HepG2 (cell line): ENCODE measurements at regions not wholly inside any gene's neighbourhood (a gene's known extent, or its start where the extent isn't known, plus 50 kb on each side); places are given as distances from the start of the nearest gene placed in this dataset.

Experiments used
- ATAC-seq: fragments of 200-7000 bp; cut with Tn5 transposase; 3 replicates; pipeline ENCODE4 v1.9.1; 2020; ENCODE audit warnings: mild to moderate bottlenecking, moderate library complexity
- BruUV-seq: library from RNA; stranded (reverse); fragments of 400-500 nt; replicated peaks from 2 replicates; lab custom pipeline; 2021; lab: Mats Ljungman, UMichigan
- CTCF ChIA-PET: fragments of 300-600 bp; formaldehyde crosslinking; extraction: SDS; loops from one replicate; lab custom pipeline; 2021; ENCODE audit warnings: low total read pairs, inconsistent platforms, low intra/inter-chr PET ratio; lab: Yijun Ruan, JAX
- POLR2A ChIA-PET: fragments of 350-600 bp; sonication (Branson Sonifier 250); formaldehyde crosslinking; loops from one replicate; lab custom pipeline; 2020; ENCODE audit warnings: antibody characterized with exemption, inconsistent platforms; lab: Yijun Ruan, JAX
- DNase-seq: peaks from one replicate; pipeline ENCODE4 v3.0.0-alpha.2; 2015; ENCODE audit warnings: low spot score
- FAIRE-seq: peaks from 3 replicates; lab custom pipeline; 2011; peaks lifted over from hg19 to GRCh38; lab: Jason Lieb, UNC
- H2AFZ ChIP-seq: one replicate; pipeline ENCODE4 v1.6.1; 2011; ENCODE audit warnings: low read length, inconsistent platforms
- H3K27ac ChIP-seq: fragments of 300-600 bp; 3 replicates; pipeline ENCODE4 v1.8.0; 2011; ENCODE audit warnings: mixed run types, mild to moderate bottlenecking, mixed read lengths, low read length, inconsistent platforms; ENCODE audit not compliant: insufficient read depth; ENCODE audit errors: extremely low read length
- H3K27me3 ChIP-seq, 2 experiments: fragments of 200-600 bp in 1 of 2; 2 replicates in 1 of 2; 3 replicates in 1 of 2; pipeline versions ENCODE4 v1.6.0 to v1.8.0; 2011; ENCODE audit warnings: low read length in 2 of 2, mild to moderate bottlenecking in 2 of 2, moderate library complexity in 2 of 2, inconsistent platforms in 1 of 2; ENCODE audit not compliant: insufficient read depth in 2 of 2, control insufficient read depth in 1 of 2
- H3K36me3 ChIP-seq, 2 experiments: fragments of 200-600 bp in 1 of 2; replicated peaks in 1 of 2; 2 replicates in 1 of 2; 3 replicates in 1 of 2; pipeline versions ENCODE4 v1.5.1 to v1.8.0; 2011; ENCODE audit warnings: low read length in 2 of 2, inconsistent platforms in 1 of 2; ENCODE audit not compliant: insufficient read depth in 2 of 2, control insufficient read depth in 1 of 2
- H3K4me1 ChIP-seq: 2 replicates; pipeline ENCODE4 v1.5.1; 2012; ENCODE audit warnings: low read length, inconsistent platforms; ENCODE audit not compliant: insufficient read depth
- H3K4me2 ChIP-seq: 2 replicates; pipeline ENCODE4 v1.6.0; 2011; ENCODE audit warnings: low read depth, low read length, inconsistent platforms
- H3K4me3 ChIP-seq, 3 experiments: fragments of 200-600 bp in 1 of 3; sonication (generic), shearing (Covaris generic) in 1 of 3; replicated peaks in 1 of 3; 2 replicates each; pipeline ENCODE4 v1.5.1; 2011 to 2016; ENCODE audit warnings: low read length in 3 of 3, inconsistent platforms in 2 of 3, low read depth in 2 of 3, mild to moderate bottlenecking in 2 of 3, control low read depth in 1 of 3, mixed read lengths in 1 of 3; ENCODE audit not compliant: insufficient read depth in 1 of 3
- H3K79me2 ChIP-seq: one replicate; pipeline ENCODE4 v1.6.1; 2011; ENCODE audit warnings: low read length, inconsistent platforms; ENCODE audit not compliant: insufficient read depth
- H3K9ac ChIP-seq: 2 replicates; pipeline ENCODE4 v1.6.0; 2011; ENCODE audit warnings: mild to moderate bottlenecking, low read depth, low read length, inconsistent platforms; ENCODE audit not compliant: insufficient read depth
- H3K9me3 ChIP-seq: 2 replicates; pipeline ENCODE4 v1.5.1; 2012; ENCODE audit warnings: mild to moderate bottlenecking, low read length
- H4K20me1 ChIP-seq: 2 replicates; pipeline ENCODE4 v1.6.0; 2011; ENCODE audit warnings: inconsistent platforms, mild to moderate bottlenecking, low read length, moderate library complexity; ENCODE audit not compliant: insufficient read depth
- ARNT ChIP-seq: fragments of 450-650 bp; IDR thresholded peaks from 2 replicates; pipeline ENCODE4 v1.6.1; 2017
- ARNTL ChIP-seq: sonication (generic); formaldehyde crosslinking; IDR thresholded peaks from 2 replicates; pipeline ENCODE4 v1.4.0; 2020; ENCODE audit warnings: mild to moderate bottlenecking, missing genetic modification reagents
- CBX5 ChIP-seq: sonication (generic); formaldehyde crosslinking; IDR thresholded peaks from 2 replicates; pipeline ENCODE4 v1.4.0; 2020; ENCODE audit warnings: missing genetic modification reagents, borderline replicate concordance
- HHEX ChIP-seq: IDR thresholded peaks from 2 replicates; pipeline ENCODE4 v1.6.1; 2016; ENCODE audit warnings: control low read depth
- KLF9 ChIP-seq: IDR thresholded peaks from 2 replicates; pipeline ENCODE4 v1.6.1; 2016; ENCODE audit warnings: low read depth
- NR2F1 ChIP-seq, 2 experiments: fragments of 450-650 bp in 1 of 2; formaldehyde crosslinking in 1 of 2; IDR thresholded peaks; 2 replicates each; pipeline versions ENCODE4 v1.5.0 to v1.6.1; 2016 to 2020; ENCODE audit warnings: mild to moderate bottlenecking in 1 of 2, missing compliant biosample characterization in 1 of 2, missing genetic modification reagents in 1 of 2, moderate library complexity in 1 of 2
- RAD21 ChIP-seq: fragments of 450-650 bp; formaldehyde crosslinking; IDR thresholded peaks from 2 replicates; pipeline ENCODE4 v1.5.0; 2020; ENCODE audit warnings: mild to moderate bottlenecking
- SNAPC5 ChIP-seq: sonication (generic); formaldehyde crosslinking; IDR thresholded peaks from 2 replicates; pipeline ENCODE4 v1.8.1; 2023; ENCODE audit warnings: mild to moderate bottlenecking, missing genetic modification reagents, borderline replicate concordance
- TBX2 ChIP-seq: sonication (generic); formaldehyde crosslinking; IDR thresholded peaks from 2 replicates; pipeline ENCODE4 v1.5.0; 2020; ENCODE audit warnings: missing genetic modification reagents, mild to moderate bottlenecking, borderline replicate concordance
- ZFP37 ChIP-seq: sonication (generic); formaldehyde crosslinking; IDR thresholded peaks from 2 replicates; pipeline ENCODE4 v1.4.0; 2020; ENCODE audit warnings: missing genetic modification reagents, borderline replicate concordance
- ZFP82 ChIP-seq: sonication (generic); formaldehyde crosslinking; IDR thresholded peaks from 2 replicates; pipeline ENCODE4 v1.5.1; 2020; ENCODE audit warnings: mild to moderate bottlenecking, missing genetic modification reagents, borderline replicate concordance
- ZKSCAN1 ChIP-seq: fragments of 150-350 bp; IDR thresholded peaks from 2 replicates; pipeline ENCODE4 v1.6.1; 2014; ENCODE audit warnings: low read length
- ZKSCAN5 ChIP-seq: sonication (generic); formaldehyde crosslinking; IDR thresholded peaks from 2 replicates; pipeline ENCODE4 v1.5.1; 2020; ENCODE audit warnings: mild to moderate bottlenecking, missing genetic modification reagents
- ZNF207 ChIP-seq: fragments of 450-650 bp; IDR thresholded peaks from 2 replicates; pipeline ENCODE4 v1.6.1; 2016; ENCODE audit warnings: antibody characterized with exemption, borderline replicate concordance
- ZNF549 ChIP-seq: sonication (generic); formaldehyde crosslinking; IDR thresholded peaks from 2 replicates; pipeline ENCODE4 v1.5.0; 2020; ENCODE audit warnings: missing genetic modification reagents
- ZNF761 ChIP-seq: sonication (generic); formaldehyde crosslinking; conservative IDR thresholded peaks from 2 replicates; pipeline ENCODE4 v1.4.0; 2020; ENCODE audit warnings: mild to moderate bottlenecking, missing genetic modification reagents
- ZNF777 ChIP-seq: sonication (generic); formaldehyde crosslinking; IDR thresholded peaks from 2 replicates; pipeline ENCODE4 v1.4.0; 2020; ENCODE audit warnings: missing genetic modification reagents
- in situ Hi-C: cut with HindIII; loops from 2 replicates; pipeline ENCODE4 v1.10.0; 2017; ENCODE audit warnings: low pct_unique_long_range_greater_than_20kb; ENCODE audit not compliant: extremely low pct_ligation_motif_present
- intact Hi-C: fragments of 100-400 bp; cut with micrococcal nuclease; formaldehyde crosslinking; loops from one replicate; pipeline ENCODE4 v1.10.0; 2022; ENCODE audit not compliant: unreplicated experiment
- TF ChIP-seq, protein P1 (sequence below): sonication (generic); formaldehyde crosslinking; IDR thresholded peaks from 2 replicates; pipeline ENCODE4 v1.5.1; 2020; ENCODE audit warnings: mild to moderate bottlenecking, missing genetic modification reagents, moderate library complexity

- Histone ChIP-seq H3K9ac (no peak overlapping the region), H3K4me3 (no peak overlapping the region), H3K4me2 (no peak overlapping the region), H3K4me1 (no peaks in the 10 kb centered on the region), H3K9me3 (peaks cover 16% of the 10 kb centered on the region; the same call in 1 of the 2 replicates), H3K27ac (no peak overlapping the region), H2AFZ (no peak overlapping the region), H3K36me3 (no peaks in the 10 kb centered on the region), H3K79me2 (no peaks in the 10 kb centered on the region), H4K20me1 (no peaks in the 10 kb centered on the region), H3K27me3 (no peaks in the 10 kb centered on the region)
- no peak for TF ChIP-seq TBX2 (CRISPR knock-in tag)
- no peak for TF ChIP-seq HHEX (CRISPR knock-in tag)
- no peak for TF ChIP-seq ZFP37
- TF ChIP-seq ZNF549 (CRISPR knock-in tag) = no peak
- TF ChIP-seq ZFP82 (CRISPR knock-in tag) = no peak
- TF ChIP-seq ARNTL = no peak
- no peak for TF ChIP-seq ZNF761
- TF ChIP-seq, protein P1, sequence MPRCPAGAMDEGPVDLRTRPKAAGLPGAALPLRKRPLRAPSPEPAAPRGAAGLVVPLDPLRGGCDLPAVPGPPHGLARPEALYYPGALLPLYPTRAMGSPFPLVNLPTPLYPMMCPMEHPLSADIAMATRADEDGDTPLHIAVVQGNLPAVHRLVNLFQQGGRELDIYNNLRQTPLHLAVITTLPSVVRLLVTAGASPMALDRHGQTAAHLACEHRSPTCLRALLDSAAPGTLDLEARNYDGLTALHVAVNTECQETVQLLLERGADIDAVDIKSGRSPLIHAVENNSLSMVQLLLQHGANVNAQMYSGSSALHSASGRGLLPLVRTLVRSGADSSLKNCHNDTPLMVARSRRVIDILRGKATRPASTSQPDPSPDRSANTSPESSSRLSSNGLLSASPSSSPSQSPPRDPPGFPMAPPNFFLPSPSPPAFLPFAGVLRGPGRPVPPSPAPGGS = no peak
- TF ChIP-seq ZNF207 = no peak
- TF ChIP-seq ZKSCAN1 = no peak
- no peak for TF ChIP-seq NR2F1 (CRISPR knock-in tag; IDR thresholded peaks at IDR 0.05)
- TF ChIP-seq ZNF777 (CRISPR knock-in tag) = no peak
- no peak for TF ChIP-seq ZKSCAN5 (CRISPR knock-in tag)
- no peak for TF ChIP-seq RAD21
- TF ChIP-seq CBX5 = no peak
- TF ChIP-seq SNAPC5 (CRISPR knock-in tag) = no peak
- no peak for TF ChIP-seq KLF9
- TF ChIP-seq ARNT = no peak
- intact Hi-C loops = no loop called here
- no peak for ATAC-seq
- in situ Hi-C loops = no loop called here
- DNase-seq = no peak
- POLR2A ChIA-PET = no interaction called here
- CTCF ChIA-PET = no interaction called here
- no peak for FAIRE-seq
- no TSS peak for BruUV-seq
These were observed 179.3 kb downstream of the OMA1 start for GRCh38 chr1:58367217-58367616.
